Lower leg skin (tissue), 4 donors: ENCODE measurements at regions not wholly inside any gene's neighbourhood (a gene's known extent, or its start where the extent isn't known, plus 50 kb on each side); places are given as distances from the start of the nearest gene placed in this dataset.

Experiments used
- DNase-seq, 2 donors: peaks; one replicate each; pipeline ENCODE4 v3.0.0-alpha.2; 2019; ENCODE audit warnings: low spot score in 2 of 2
- H3K4me3 ChIP-seq: fragments of 200-600 bp; sonication (generic); 2 replicates; pipeline ENCODE4 v1.5.1; 2017; ENCODE audit warnings: mild to moderate bottlenecking, low read depth; ENCODE audit not compliant: poor library complexity, severe bottlenecking
- POLR2A ChIP-seq, 2 donors: fragments of 450-650 bp; IDR thresholded peaks; one replicate each; pipeline ENCODE4 v1.6.1; 2016 to 2017; ENCODE audit warnings: antibody characterized with exemption in 2 of 2, mild to moderate bottlenecking in 1 of 2, moderate library complexity in 1 of 2
- whole genome bisulfite sequencing, 2 donors: methylation state at CpG; one replicate each; pipeline ENCODE4 v1.1.5; 2018; 5-methylcytosine and 5-hydroxymethylcytosine counted together
- intact Hi-C: fragments of 100-400 bp; cut with DNase I; formaldehyde crosslinking; loops from one replicate; pipeline ENCODE4 v1.15.0; 2023; ENCODE audit warnings: low total_unique reads
- TF ChIP-seq, protein P1 (sequence below), 3 donors: fragments of 450-650 bp; IDR thresholded peaks; one replicate each; pipeline ENCODE4 v1.5.1; 2016; ENCODE audit warnings: antibody characterized with exemption in 3 of 3, mild to moderate bottlenecking in 3 of 3, moderate library complexity in 2 of 3

DNA sequence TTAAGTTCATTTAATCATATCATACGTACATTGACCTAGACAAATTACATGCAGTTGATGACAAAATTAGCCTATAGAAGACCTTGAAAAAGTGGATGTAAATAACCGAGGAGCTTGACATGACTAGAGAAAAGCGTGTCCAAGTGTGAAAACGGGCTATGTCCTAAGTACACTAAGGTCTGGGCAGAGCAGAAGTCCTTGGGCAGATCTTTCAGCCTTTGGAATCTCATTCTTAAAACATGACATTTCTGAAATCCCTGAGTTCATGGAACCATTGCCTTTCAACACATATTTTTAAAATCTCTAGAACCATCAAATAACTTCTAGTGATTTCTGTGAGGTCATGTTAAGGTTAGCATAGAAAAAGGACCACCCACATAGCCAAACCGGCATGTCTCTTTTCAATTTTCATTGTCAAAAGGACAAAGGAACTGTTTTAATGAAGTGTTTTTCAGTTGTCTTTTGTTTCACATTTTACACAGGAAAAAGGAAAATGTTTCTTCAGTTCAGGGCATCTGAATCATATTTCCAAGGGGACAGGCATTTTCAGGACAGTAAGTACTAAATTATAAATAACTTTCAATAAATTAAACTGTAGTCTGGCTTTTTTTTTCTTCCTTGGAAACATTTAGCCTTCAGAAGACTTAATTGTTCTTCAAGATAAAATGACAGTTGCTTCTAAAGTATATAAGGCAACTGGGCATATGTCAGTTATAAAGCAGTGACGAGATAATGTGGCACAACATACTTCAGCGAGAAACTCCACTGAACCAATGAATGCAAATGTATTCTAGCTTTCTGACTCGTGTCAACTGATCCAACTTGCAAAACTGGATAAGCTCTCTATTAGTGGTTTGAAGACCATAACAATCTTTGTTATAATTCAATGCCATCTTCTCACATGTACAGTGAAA, 416.8 kb downstream of the NFIB start:
- 51 to 54% methylated on average over 8 of the region's 8 CpGs for WGBS, 2 donors
- no peak for DNase-seq
- no peak overlapping the region for H3K4me3 ChIP-seq
- no peak for TF ChIP-seq POLR2A (IDR thresholded peaks at IDR 0.05)
- TF ChIP-seq, protein P1, sequence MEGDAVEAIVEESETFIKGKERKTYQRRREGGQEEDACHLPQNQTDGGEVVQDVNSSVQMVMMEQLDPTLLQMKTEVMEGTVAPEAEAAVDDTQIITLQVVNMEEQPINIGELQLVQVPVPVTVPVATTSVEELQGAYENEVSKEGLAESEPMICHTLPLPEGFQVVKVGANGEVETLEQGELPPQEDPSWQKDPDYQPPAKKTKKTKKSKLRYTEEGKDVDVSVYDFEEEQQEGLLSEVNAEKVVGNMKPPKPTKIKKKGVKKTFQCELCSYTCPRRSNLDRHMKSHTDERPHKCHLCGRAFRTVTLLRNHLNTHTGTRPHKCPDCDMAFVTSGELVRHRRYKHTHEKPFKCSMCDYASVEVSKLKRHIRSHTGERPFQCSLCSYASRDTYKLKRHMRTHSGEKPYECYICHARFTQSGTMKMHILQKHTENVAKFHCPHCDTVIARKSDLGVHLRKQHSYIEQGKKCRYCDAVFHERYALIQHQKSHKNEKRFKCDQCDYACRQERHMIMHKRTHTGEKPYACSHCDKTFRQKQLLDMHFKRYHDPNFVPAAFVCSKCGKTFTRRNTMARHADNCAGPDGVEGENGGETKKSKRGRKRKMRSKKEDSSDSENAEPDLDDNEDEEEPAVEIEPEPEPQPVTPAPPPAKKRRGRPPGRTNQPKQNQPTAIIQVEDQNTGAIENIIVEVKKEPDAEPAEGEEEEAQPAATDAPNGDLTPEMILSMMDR (IDR thresholded peaks at IDR 0.05): no peak
- intact Hi-C loops: no loop called here

DNA sequence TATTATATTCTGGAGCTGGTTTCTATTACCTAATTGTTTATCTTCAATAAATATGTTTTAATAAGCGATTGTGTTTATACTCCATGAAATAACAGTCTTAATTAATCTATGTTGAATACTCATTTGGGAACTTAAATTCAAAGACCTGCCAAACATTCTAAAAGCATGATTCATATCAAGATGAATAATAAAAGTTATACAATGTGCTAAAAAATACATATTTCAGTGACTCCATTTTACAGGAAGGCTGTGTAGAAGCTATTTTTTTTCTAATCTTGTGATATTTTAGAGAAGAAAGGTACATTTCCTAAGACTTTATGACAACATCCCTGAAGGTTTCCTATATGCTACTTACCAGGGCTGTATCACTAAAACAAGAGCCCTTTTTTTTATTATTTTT, 417.9 kb downstream of the NFIB start:
- WGBS, 2 donors: 30 to 37% methylated on average over 1 of the region's 1 CpG
- no peak for DNase-seq
- no peak for TF ChIP-seq POLR2A (IDR thresholded peaks at IDR 0.05)
- TF ChIP-seq, protein P1 (IDR thresholded peaks at IDR 0.05): no peak
- intact Hi-C loops: no loop called here
- no peak overlapping the region for H3K4me3 ChIP-seq

DNA sequence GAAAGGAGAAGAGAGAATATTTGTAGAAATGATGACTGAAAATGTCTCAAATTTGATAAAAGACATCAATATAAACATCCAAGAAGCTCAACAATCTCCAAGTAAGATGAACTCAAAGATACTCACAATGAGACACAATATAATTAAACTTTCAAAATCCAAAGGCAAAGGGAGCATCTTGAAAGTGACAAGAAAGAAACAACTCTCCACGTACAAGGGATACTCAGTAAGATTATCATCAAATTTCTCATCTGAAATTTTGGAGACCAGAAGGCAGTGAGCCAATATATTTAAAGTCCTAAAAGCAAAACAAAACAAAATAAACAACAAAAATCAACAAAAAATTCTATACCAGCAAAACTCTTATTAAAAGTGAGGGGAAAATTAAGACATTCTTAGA, 428.7 kb downstream of the NFIB start:
- TF ChIP-seq POLR2A (IDR thresholded peaks at IDR 0.05): no peak
- TF ChIP-seq, protein P1 (IDR thresholded peaks at IDR 0.05): no peak
- intact Hi-C loops: no loop called here
- 91 to 100% methylated on average over 1 of the region's 1 CpG for WGBS, 2 donors
- H3K4me3 ChIP-seq: no peak overlapping the region
- DNase-seq: no peak

DNA sequence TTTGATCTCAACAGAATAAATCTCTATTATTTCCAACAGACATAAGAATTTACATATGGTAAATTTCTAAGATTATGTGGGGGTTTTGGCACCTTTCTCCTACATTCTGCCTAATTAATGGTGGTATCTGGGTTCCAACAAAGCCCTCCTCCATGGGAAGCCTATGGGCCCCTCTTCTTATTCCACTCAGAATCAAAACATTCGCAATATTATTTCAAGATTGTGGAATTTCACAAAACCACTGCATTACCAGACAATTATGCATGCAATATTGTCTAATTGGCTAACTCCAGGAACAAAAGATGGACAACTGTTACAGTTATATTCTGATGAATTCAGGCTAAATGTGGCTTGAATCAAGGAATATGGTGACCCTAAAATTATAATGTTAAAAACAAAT, 434.0 kb downstream of the NFIB start:
- 91 to 95% methylated on average over 1 of the region's 1 CpG for WGBS, 2 donors
- intact Hi-C loops: no loop called here
- no peak overlapping the region for H3K4me3 ChIP-seq
- no peak for DNase-seq
- TF ChIP-seq POLR2A (IDR thresholded peaks at IDR 0.05): no peak
- TF ChIP-seq, protein P1 (IDR thresholded peaks at IDR 0.05): no peak

DNA sequence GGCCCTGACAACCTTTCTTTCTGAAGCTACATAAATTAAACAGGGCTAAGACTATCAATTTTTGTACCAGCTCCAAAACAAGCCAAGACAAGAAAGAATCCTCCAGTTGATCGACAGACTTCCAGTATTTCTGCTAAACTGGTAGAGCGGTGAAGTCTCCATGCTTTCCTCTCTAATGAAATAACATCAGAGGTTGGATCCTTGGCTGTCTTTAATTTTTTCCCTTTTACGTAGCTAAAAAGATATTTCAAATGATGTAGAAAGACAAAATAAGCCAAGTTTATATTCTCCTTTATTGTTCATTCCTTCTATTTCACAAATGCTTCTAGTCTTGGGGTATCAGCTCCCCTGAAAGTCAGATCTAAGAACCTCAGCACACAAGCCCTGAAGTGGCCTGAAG, 434.9 kb downstream of the NFIB start:
- H3K4me3 ChIP-seq: no peak overlapping the region
- 51 to 69% methylated on average over 3 of the region's 3 CpGs for WGBS, 2 donors
- no peak for DNase-seq
- intact Hi-C loops: no loop called here
- no peak for TF ChIP-seq POLR2A (IDR thresholded peaks at IDR 0.05)
- TF ChIP-seq, protein P1 (IDR thresholded peaks at IDR 0.05): no peak
